PC-9 (cell line): ENCODE measurements at regions not wholly inside any gene's neighbourhood (a gene's known extent, or its start where the extent isn't known, plus 50 kb on each side); places are given as distances from the start of the nearest gene placed in this dataset.

Source experiments
- EZH2 ChIP-seq: fragments of 200-600 bp; sonication (generic); IDR thresholded peaks from 2 replicates; pipeline ENCODE4 v1.8.0; 2017; ENCODE audit warnings: antibody characterized with exemption, low read depth
- TF ChIP-seq, protein P1 (sequence below): fragments of 200-600 bp; sonication (generic); conservative IDR thresholded peaks from 2 replicates; pipeline ENCODE4 v1.6.1; 2017; ENCODE audit warnings: mixed run types, antibody characterized with exemption, mild to moderate bottlenecking, moderate library complexity

DNA sequence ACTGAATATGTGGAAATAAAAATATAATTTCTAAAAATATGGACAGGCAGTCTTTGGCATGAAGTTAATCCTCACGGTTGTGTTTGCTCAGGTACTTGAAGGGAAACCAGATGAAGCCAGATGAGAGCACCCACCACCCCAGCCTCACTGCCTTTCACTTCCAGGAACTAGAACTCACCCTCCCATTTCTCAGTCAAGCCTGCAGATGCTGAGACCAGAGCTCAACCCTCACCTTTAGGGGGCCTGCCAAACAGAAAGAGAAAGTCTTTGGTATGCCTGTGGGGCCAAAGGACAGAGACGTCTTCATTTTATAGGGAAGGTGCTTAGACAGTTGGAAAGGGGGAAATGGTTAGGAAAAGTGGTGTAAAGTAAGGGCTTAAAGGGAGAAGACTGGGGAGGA, 252.8 kb upstream of the PLET1 start:
- TF ChIP-seq, protein P1, sequence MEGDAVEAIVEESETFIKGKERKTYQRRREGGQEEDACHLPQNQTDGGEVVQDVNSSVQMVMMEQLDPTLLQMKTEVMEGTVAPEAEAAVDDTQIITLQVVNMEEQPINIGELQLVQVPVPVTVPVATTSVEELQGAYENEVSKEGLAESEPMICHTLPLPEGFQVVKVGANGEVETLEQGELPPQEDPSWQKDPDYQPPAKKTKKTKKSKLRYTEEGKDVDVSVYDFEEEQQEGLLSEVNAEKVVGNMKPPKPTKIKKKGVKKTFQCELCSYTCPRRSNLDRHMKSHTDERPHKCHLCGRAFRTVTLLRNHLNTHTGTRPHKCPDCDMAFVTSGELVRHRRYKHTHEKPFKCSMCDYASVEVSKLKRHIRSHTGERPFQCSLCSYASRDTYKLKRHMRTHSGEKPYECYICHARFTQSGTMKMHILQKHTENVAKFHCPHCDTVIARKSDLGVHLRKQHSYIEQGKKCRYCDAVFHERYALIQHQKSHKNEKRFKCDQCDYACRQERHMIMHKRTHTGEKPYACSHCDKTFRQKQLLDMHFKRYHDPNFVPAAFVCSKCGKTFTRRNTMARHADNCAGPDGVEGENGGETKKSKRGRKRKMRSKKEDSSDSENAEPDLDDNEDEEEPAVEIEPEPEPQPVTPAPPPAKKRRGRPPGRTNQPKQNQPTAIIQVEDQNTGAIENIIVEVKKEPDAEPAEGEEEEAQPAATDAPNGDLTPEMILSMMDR, result no peak
- TF ChIP-seq EZH2, result no peak
